Ectodermal cell (in vitro differentiated cells): ENCODE measurements at regions not wholly inside any gene's neighbourhood (a gene's known extent, or its start where the extent isn't known, plus 50 kb on each side); places are given as distances from the start of the nearest gene placed in this dataset.

Experiments used
- H3K27ac ChIP-seq: 2 replicates; pipeline ENCODE4 v1.7.0; 2013; ENCODE audit warnings: mild to moderate bottlenecking, low read depth, low read length; ENCODE audit not compliant: insufficient read depth, poor library complexity, severe bottlenecking
- H3K27me3 ChIP-seq: 2 replicates; pipeline ENCODE4 v1.7.0; 2013; ENCODE audit warnings: mild to moderate bottlenecking, low read length; ENCODE audit not compliant: insufficient read depth, control insufficient read depth, poor library complexity, severe bottlenecking
- H3K36me3 ChIP-seq: one replicate; pipeline ENCODE4 v1.7.0; 2013; ENCODE audit warnings: low read length; ENCODE audit not compliant: control insufficient read depth, insufficient read depth
- H3K4me1 ChIP-seq: one replicate; pipeline ENCODE4 v1.7.0; 2013; ENCODE audit warnings: low read length; ENCODE audit not compliant: control insufficient read depth, insufficient read depth
- H3K4me3 ChIP-seq: 2 replicates; pipeline ENCODE4 v1.7.0; 2013; ENCODE audit warnings: low read depth, low read length, control low read depth; ENCODE audit not compliant: insufficient read depth
- H3K9me3 ChIP-seq: 2 replicates; pipeline ENCODE4 v1.7.0; 2013; ENCODE audit warnings: mild to moderate bottlenecking, low read length, moderate library complexity; ENCODE audit not compliant: control insufficient read depth
- WGBS, 2 experiments: methylation state at CpG; one replicate each; pipeline ENCODE4 v1.1.7; 2013; ENCODE audit warnings: missing lambda C conversion rate in 2 of 2; 5-methylcytosine and 5-hydroxymethylcytosine counted together

- 80% methylated on average over 6 of the region's 6 CpGs for WGBS, 2 experiments
- H3K36me3 ChIP-seq: no peaks in the 10 kb centered on the region
- H3K27me3 ChIP-seq: no peaks in the 10 kb centered on the region
- no peaks in the 10 kb centered on the region for H3K9me3 ChIP-seq
- no peak overlapping the region for H3K4me3 ChIP-seq
- H3K4me1 ChIP-seq: no peaks in the 10 kb centered on the region
- no peak overlapping the region for H3K27ac ChIP-seq
These were observed 1348.4 kb upstream of the B3GALT2 start for GRCh38 chr1:194534784-194535183.

GRCh38 chr1:194533641-194534040, 1347.2 kb upstream of the B3GALT2 start:
- H3K27ac ChIP-seq: no peak overlapping the region
- no peaks in the 10 kb centered on the region for H3K27me3 ChIP-seq
- 80 to 94% methylated on average over 1 to 2 of the region's 2 CpGs for WGBS, 2 experiments
- no peaks in the 10 kb centered on the region for H3K4me1 ChIP-seq
- H3K4me3 ChIP-seq: no peak overlapping the region
- H3K36me3 ChIP-seq: no peaks in the 10 kb centered on the region
- H3K9me3 ChIP-seq: no peaks in the 10 kb centered on the region

GRCh38 chr1:194517567-194517966, 1331.2 kb upstream of the B3GALT2 start:
- WGBS, 2 experiments: 91 to 93% methylated on average over 3 of the region's 3 CpGs
- Histone ChIP-seq H3K9me3 (no peaks in the 10 kb centered on the region), H3K27me3 (no peaks in the 10 kb centered on the region), H3K27ac (no peak overlapping the region), H3K4me3 (no peak overlapping the region), H3K36me3 (no peaks in the 10 kb centered on the region), H3K4me1 (no peaks in the 10 kb centered on the region)

- WGBS, 2 experiments: 92 to 100% methylated on average over 4 of the region's 4 CpGs
- H3K4me1 ChIP-seq: no peaks in the 10 kb centered on the region
- no peaks in the 10 kb centered on the region for H3K27me3 ChIP-seq
These were observed 1329.5 kb upstream of the B3GALT2 start for GRCh38 chr1:194515916-194516315.

GRCh38 chr1:194512957-194513356, 1326.5 kb upstream of the B3GALT2 start:
- no peaks in the 10 kb centered on the region for H3K36me3 ChIP-seq
- no peak overlapping the region for H3K4me3 ChIP-seq
- H3K9me3 ChIP-seq: no peaks in the 10 kb centered on the region
- no peaks in the 10 kb centered on the region for H3K4me1 ChIP-seq
- H3K27me3 ChIP-seq: no peaks in the 10 kb centered on the region
- 92 to 94% methylated on average over 2 to 3 of the region's 3 CpGs for WGBS, 2 experiments
- H3K27ac ChIP-seq: no peak overlapping the region

More at GRCh38 chr1:194515916-194516315, 1329.5 kb upstream of the B3GALT2 start:
- Histone ChIP-seq H3K9me3 (no peaks in the 10 kb centered on the region), H3K36me3 (no peaks in the 10 kb centered on the region), H3K4me3 (no peak overlapping the region), H3K27ac (no peak overlapping the region)

- no peaks in the 10 kb centered on the region for H3K27me3 ChIP-seq
- 92 to 94% methylated on average over 2 of the region's 2 CpGs for WGBS, 2 experiments
- H3K4me1 ChIP-seq: no peaks in the 10 kb centered on the region
- no peaks in the 10 kb centered on the region for H3K9me3 ChIP-seq
- no peak overlapping the region for H3K4me3 ChIP-seq
- no peak overlapping the region for H3K27ac ChIP-seq
- H3K36me3 ChIP-seq: no peaks in the 10 kb centered on the region
These were observed 1325.9 kb upstream of the B3GALT2 start for GRCh38 chr1:194512345-194512744.

GRCh38 chr1:194503209-194503608, 1316.8 kb upstream of the B3GALT2 start:
- Histone ChIP-seq H3K36me3 (no peaks in the 10 kb centered on the region), H3K4me3 (no peak overlapping the region), H3K4me1 (no peaks in the 10 kb centered on the region), H3K27ac (no peak overlapping the region), H3K27me3 (no peaks in the 10 kb centered on the region), H3K9me3 (no peaks in the 10 kb centered on the region)
- WGBS, 2 experiments: 90 to 92% methylated on average over 2 of the region's 2 CpGs

- no peaks in the 10 kb centered on the region for H3K9me3 ChIP-seq
- no peak overlapping the region for H3K4me3 ChIP-seq
- no peaks in the 10 kb centered on the region for H3K27me3 ChIP-seq
- no peak overlapping the region for H3K27ac ChIP-seq
- 96 to 100% methylated on average over 1 of the region's 1 CpG for WGBS, 2 experiments
- H3K4me1 ChIP-seq: no peaks in the 10 kb centered on the region
- H3K36me3 ChIP-seq: no peaks in the 10 kb centered on the region
These were observed 1309.0 kb upstream of the B3GALT2 start for GRCh38 chr1:194495434-194495833.

GRCh38 chr1:194487172-194487571, 1300.8 kb upstream of the B3GALT2 start:
- H3K27ac ChIP-seq: no peak overlapping the region
- H3K36me3 ChIP-seq: no peaks in the 10 kb centered on the region
- H3K9me3 ChIP-seq: no peaks in the 10 kb centered on the region
- no peaks in the 10 kb centered on the region for H3K27me3 ChIP-seq
- H3K4me1 ChIP-seq: no peaks in the 10 kb centered on the region
- whole genome bisulfite sequencing, 2 experiments: 97 to 100% methylated on average over 2 to 4 of the region's 4 CpGs
- no peak overlapping the region for H3K4me3 ChIP-seq

- Histone ChIP-seq H3K9me3 (no peaks in the 10 kb centered on the region), H3K4me3 (no peak overlapping the region), H3K27ac (no peak overlapping the region), H3K4me1 (no peaks in the 10 kb centered on the region), H3K27me3 (no peaks in the 10 kb centered on the region), H3K36me3 (no peaks in the 10 kb centered on the region)
These were observed 1299.0 kb upstream of the B3GALT2 start for GRCh38 chr1:194485432-194485831.

GRCh38 chr1:194478731-194479130, 1292.3 kb upstream of the B3GALT2 start:
- 100% methylated on average over 1 of the region's 1 CpG; no CpG with 5 or more reads in 1 of the 2 experiments for WGBS, 2 experiments
- no peak overlapping the region for H3K27ac ChIP-seq
- no peak overlapping the region for H3K4me3 ChIP-seq
- H3K9me3 ChIP-seq: no peaks in the 10 kb centered on the region
- no peaks in the 10 kb centered on the region for H3K27me3 ChIP-seq
- no peaks in the 10 kb centered on the region for H3K36me3 ChIP-seq
- H3K4me1 ChIP-seq: no peaks in the 10 kb centered on the region
